ENCODE measurements at regions not wholly inside any gene's neighbourhood (a gene's known extent, or its start where the extent isn't known, plus 50 kb on each side); places are given as distances from the start of the nearest gene placed in this dataset.

GRCh38 chr10:62915158-62915557 lies 99.0 kb upstream of the EGR2 start:
- CTCF ChIA-PET: interaction anchor here (0.5 to 1.1 kb wide), 3 partner anchors 252 to 522 kb away, joined by 3 to 4 read pairs (median 3); no protein-coding TSS in a partner anchor
- Mint-ChIP-seq H3K36me3 (ENCODE audit: insufficient read depth, unreplicated experiment) (no peaks in the 10 kb centered on the region), H3K4me1 (ENCODE audit: insufficient read depth, unreplicated experiment) (peaks cover 20% of the 10 kb centered on the region), H3K4me3 (ENCODE audit: unreplicated experiment) (no peak overlapping the region), H3K27ac (ENCODE audit: low read depth, unreplicated experiment) (no peak overlapping the region), H3K9me3 (ENCODE audit: unreplicated experiment) (no peaks in the 10 kb centered on the region), H3K27me3 (ENCODE audit: insufficient read depth, unreplicated experiment) (no peaks in the 10 kb centered on the region)
- intact Hi-C loops (cut with micrococcal nuclease): loop anchor here (5.0 kb wide), 1 partner anchor 82 kb away; no protein-coding TSS in a partner anchor
- BruUV-seq (replicated peaks): no TSS peak
- no peak for DNase-seq (ENCODE audit: unreplicated experiment)
- no peak for TF ChIP-seq CTCF (IDR thresholded peaks at IDR 0.05; ENCODE audit: unreplicated experiment)
- POLR2A ChIA-PET: interaction anchor here (1.0 to 1.5 kb wide), 3 partner anchors 10 to 26 kb away, joined by 3 to 6 read pairs (median 3); no protein-coding TSS in a partner anchor

- no peak overlapping the region for H3K4me3 Mint-ChIP-seq (ENCODE audit: unreplicated experiment)
- no TSS peak for BruUV-seq (replicated peaks)
- CTCF ChIA-PET: interaction anchor here (0.8 kb wide), 1 partner anchor 129 kb away, joined by 3 read pairs; no protein-coding TSS in a partner anchor
These were observed 95.9 kb upstream of the EGR2 start for GRCh38 chr10:62912086-62912485.

GRCh38 chr10:62911210-62911963 lies 95.2 kb upstream of the EGR2 start:
- CTCF ChIA-PET: interaction anchor here (0.6 to 1.2 kb wide), 4 partner anchors 10 to 357 kb away, joined by 3 read pairs; no protein-coding TSS in a partner anchor
- Mint-ChIP-seq H3K4me3 (ENCODE audit: unreplicated experiment) (no peak overlapping the region), H3K27ac (ENCODE audit: low read depth, unreplicated experiment) (no peak overlapping the region), H3K27me3 (ENCODE audit: insufficient read depth, unreplicated experiment) (no peaks in the 10 kb centered on the region), H3K4me1 (ENCODE audit: insufficient read depth, unreplicated experiment) (peaks cover 6% of the 10 kb centered on the region), H3K9me3 (ENCODE audit: unreplicated experiment) (no peaks in the 10 kb centered on the region), H3K36me3 (ENCODE audit: insufficient read depth, unreplicated experiment) (no peaks in the 10 kb centered on the region)
- no peak for DNase-seq (ENCODE audit: unreplicated experiment)
- POLR2A ChIA-PET: no interaction called here
- no TSS peak for BruUV-seq (replicated peaks)
- intact Hi-C loops (cut with micrococcal nuclease): no loop called here
- no peak for TF ChIP-seq CTCF (IDR thresholded peaks at IDR 0.05; ENCODE audit: unreplicated experiment)

More at GRCh38 chr10:62912086-62912485, 95.9 kb upstream of the EGR2 start:
- no peaks in the 10 kb centered on the region for H3K36me3 Mint-ChIP-seq (ENCODE audit: insufficient read depth, unreplicated experiment)
- TF ChIP-seq CTCF (IDR thresholded peaks at IDR 0.05; ENCODE audit: unreplicated experiment): no peak
- intact Hi-C loops (cut with micrococcal nuclease): no loop called here
- no peak overlapping the region for H3K27ac Mint-ChIP-seq (ENCODE audit: low read depth, unreplicated experiment)
- no peaks in the 10 kb centered on the region for H3K27me3 Mint-ChIP-seq (ENCODE audit: insufficient read depth, unreplicated experiment)
- H3K9me3 Mint-ChIP-seq (ENCODE audit: unreplicated experiment): no peaks in the 10 kb centered on the region
- POLR2A ChIA-PET: no interaction called here
- DNase-seq (ENCODE audit: unreplicated experiment): no peak
- H3K4me1 Mint-ChIP-seq (ENCODE audit: insufficient read depth, unreplicated experiment): peaks cover 13% of the 10 kb centered on the region

- intact Hi-C loops (cut with micrococcal nuclease): no loop called here
- Mint-ChIP-seq H3K4me3 (ENCODE audit: unreplicated experiment) (no peak overlapping the region), H3K36me3 (ENCODE audit: insufficient read depth, unreplicated experiment) (no peaks in the 10 kb centered on the region), H3K27ac (ENCODE audit: low read depth, unreplicated experiment) (no peak overlapping the region), H3K4me1 (ENCODE audit: insufficient read depth, unreplicated experiment) (no peaks in the 10 kb centered on the region), H3K9me3 (ENCODE audit: unreplicated experiment) (no peaks in the 10 kb centered on the region), H3K27me3 (ENCODE audit: insufficient read depth, unreplicated experiment) (peaks cover 12% of the 10 kb centered on the region)
- ChIA-PET CTCF (interaction anchor here (0.6 kb wide), 1 partner anchor 176 kb away, joined by 4 read pairs; no protein-coding TSS in a partner anchor), POLR2A (no interaction called here)
- no TSS peak for BruUV-seq (replicated peaks)
- no peak for TF ChIP-seq CTCF (IDR thresholded peaks at IDR 0.05; ENCODE audit: unreplicated experiment)
- no peak for DNase-seq (ENCODE audit: unreplicated experiment)
These were observed 91.5 kb upstream of the EGR2 start for GRCh38 chr10:62907470-62908212.

Data from MCF 10A (cell line).